Middle frontal gyrus (tissue), 1 donor: ENCODE measurements at regions not wholly inside any gene's neighbourhood (a gene's known extent, or its start where the extent isn't known, plus 50 kb on each side); places are given as distances from the start of the nearest gene placed in this dataset.
A peak's percentile ranks its signal among the peaks of the same experiment; 100 is the strongest.
"Not testable (repeated sequence)": the region's sequence is repeated elsewhere in the genome, so short reads cannot be mapped to it uniquely, and the experiment has no call there.

Experiments
- DNase-seq: peaks from one replicate; pipeline ENCODE4 v3.0.0-alpha.2; 2015; ENCODE audit warnings: low spot score; ENCODE audit errors: extremely low spot score

DNA sequence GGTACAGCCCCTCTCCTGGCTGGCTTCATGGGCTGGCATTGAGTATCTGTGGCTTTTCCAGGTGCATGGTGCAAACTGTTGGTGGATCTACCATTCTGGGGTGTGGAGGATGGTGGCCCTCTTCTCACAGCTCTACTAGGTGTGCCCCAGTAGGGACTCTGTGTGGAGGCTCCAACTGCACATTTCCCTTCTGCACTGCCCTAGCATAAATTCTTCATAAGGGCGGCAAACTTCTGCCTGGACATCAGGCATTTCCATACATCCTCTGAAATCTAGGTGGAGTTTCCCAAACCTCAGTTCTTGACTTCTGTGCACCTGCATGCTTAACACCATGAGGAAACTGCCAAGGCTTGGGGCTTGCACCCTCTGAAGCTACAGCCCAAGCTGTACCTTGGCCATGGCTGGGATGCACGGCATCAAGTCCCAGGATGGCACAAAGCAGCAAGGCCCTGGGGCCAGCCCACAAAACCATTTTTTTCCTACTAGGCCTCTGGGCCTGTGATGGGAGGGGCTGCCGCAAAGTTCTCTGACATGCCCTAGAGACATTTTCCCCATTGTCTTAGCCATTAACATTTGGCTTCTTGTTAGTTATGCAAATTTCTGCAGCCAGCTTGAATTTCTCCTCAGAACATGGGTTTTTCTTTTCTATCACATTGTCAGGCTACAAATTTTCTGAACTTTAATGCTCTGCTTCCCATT lies 83.4 kb upstream of the ECI2 start:
- DNase-seq, result not testable (repeated sequence)

DNA sequence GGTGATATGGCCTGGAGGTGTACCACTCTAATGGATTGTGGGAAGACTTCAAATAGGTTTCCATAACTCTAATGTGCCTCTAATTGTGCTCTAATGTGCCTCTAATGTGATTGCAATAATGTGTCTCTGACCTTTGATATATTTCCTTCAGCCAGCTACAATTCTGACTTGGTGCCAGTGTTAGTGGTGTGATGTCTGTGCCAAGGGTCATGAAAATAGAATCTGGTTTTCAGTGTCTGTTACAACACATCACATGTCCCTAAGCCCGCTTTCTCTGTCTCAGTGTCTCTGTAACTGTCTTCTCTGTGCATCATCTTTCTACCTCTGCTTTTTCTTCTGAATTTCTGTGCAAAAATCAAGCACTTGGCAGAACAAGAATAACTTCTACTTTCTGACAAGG lies 77.2 kb upstream of the ECI2 start:
- DNase-seq, result no peak

DNA sequence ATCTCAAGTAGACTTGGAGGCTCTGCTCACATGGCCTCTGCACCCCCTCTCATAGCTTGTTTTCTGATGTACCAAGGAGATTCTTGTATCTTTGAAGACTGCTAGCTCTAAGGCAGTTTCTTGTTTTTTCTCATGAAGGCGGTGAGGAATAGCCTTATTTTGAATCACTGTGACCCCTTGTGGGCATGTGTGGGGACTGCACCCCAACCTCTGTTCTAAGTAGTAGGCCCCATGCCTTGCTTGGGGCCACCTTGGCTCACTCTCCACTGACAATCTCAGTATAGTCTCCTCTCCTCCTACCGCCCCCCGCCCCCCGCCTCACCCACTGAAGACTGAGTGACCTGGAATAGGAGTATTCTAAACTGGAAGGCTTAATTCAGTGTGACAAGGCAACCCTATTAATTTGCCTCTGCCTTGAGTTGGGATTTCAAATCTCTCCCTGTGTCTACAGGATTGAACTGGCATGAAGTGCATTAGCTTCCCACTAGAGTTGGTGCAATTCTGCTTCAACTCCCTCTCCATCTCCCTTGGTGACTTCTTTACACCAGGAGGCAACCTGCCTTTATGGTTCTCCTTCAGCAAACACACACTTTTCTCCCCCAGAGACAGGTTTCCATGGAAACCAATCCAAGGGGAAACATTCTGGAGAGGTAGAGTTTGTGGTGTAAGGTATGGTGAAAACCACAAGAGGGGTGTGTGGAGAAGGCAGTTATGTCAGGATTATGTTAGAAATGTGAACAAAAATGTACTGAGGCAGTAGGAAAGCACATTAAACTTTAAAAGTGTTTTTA lies 75.4 kb upstream of the ECI2 start:
- peak; percentile 44 for DNase-seq

DNA sequence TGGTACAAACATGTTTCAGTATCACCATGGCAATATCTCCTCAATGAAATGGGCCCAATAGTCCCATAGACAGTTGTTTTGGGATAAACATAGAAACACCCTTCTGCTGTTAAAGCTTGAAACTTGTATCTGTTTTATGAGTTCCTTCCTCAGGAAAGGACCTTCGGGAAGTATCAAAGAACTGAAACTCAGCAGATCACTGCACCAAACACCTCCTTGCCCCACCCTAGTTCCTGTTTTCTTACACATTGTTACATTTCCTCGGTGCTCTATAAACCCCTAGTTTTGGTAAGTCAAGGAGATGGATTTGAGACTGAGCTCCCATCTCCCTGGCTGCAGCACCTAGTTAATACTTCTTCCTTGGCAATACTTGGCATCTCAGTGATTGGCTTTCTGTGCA lies 73.8 kb upstream of the ECI2 start:
- no peak for DNase-seq

DNA sequence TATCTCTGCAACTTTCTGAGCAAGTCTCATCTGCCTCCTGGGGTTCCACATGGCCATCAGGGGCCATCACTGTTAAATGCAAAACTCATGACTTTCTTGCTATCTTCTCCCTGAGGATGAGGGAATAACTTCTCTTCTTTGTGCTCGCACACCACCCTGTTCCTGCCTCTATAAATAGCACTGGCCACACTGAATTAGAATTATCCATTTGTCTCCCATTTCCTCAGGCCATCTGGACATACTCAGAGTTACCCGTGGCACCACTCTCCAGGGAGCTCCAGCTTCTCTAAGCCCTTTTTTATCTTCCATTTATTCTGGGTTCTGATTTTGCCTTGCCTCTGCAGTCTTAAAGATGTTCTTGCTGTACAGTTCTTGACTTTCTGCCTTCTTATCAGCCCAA lies 72.8 kb upstream of the ECI2 start:
- no peak for DNase-seq

DNA sequence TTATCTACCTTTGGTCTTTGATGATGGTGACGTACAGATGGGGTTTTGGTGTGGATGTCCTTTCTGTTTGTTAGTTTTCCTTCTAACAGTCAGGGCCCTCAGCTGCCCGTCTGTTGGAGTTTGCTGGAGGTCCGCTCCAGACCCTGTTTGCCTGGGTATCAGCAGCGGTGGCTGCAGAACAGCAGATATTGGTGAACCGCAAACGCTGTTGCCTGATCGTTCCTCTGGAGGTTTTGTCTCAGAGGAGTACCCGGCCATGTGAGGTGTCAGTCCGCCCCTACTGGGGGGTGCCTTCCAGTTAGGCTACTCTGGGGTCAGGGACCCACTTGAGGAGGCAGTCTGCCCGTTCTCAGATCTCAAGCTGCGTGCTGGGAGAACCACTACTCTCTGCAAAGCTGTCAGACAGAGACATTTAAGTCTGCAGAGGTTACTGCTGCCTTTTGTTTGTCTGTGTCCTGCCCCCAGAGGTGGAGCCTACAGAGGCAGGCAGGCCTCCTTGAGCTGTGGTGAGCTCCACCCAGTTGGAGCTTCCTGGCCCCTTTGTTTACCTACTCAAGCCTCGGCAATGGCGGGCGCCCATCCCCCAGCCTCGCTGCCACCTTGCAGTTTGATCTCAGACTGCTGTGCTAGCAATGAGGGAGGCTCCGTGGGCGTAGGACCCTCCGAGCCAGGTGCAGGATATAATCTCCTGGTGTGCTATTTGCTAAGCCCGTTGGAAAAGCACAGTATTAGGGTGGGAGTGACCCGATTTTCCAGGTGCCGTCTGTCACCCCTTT lies 68.5 kb upstream of the ECI2 start:
- not testable (repeated sequence) for DNase-seq

DNA sequence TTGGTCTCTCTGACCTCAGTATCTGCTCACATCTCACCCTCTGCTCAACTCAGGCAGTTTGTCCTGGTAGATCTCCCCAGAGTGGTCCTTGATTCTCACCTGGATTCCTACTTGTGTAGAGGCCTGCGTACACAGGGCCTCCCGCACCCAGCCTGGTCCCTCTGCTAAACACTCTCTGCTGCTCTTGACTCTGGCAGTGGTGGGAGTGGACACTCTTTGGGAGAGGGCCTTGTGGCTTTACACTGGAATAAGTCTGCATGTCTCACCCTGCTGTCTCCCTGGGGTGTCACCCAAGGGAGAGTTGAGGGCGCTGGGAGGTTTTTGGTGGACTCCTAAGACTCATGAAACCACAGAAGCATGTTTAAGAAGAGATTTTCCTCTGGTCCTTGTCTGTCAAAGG lies 57.3 kb upstream of the ECI2 start:
- DNase-seq, result no peak

DNA sequence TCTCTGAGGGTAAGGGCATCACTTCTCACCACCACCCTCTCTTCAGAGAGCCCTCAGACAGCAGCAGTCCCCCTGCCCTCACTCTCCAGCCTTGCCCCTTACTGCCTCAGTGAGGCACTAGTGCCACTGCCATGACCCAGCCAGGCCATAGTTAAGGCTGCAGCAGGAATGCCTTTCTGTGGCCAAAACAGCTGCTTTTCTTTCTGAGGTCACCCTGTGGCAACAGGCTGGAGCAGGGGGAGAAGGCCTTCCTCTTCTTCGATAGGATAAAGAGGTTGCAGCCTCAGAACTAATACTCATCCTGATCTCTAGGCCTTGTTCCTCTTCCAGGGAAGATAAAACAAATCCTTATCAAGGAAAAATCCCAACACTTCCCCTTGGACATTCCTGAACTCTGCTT lies 56.8 kb upstream of the ECI2 start:
- no peak for DNase-seq

DNA sequence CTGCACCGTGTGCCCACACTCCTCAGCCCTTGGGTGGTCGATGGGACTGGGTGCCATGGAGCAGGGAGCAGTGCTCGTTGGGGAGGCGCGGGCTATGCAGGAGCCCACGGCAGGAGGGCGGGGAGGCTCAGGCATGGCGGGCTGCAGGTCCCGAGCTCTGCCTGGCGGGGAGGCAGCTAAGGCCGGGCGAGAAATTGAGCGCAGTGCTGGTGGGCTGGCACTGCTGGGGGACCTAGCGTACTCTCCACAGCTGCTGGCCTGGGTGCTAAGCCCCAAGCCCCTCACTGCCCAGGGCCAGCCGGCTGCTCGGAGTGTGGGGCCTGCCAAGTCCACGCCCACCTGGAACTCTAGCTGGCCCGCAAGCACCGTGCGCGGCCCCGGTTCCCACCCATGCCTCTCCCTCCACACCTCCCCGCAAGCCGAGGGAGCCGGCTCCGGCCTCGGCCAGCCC lies 55.9 kb upstream of the ECI2 start:
- DNase-seq, result no peak

DNA sequence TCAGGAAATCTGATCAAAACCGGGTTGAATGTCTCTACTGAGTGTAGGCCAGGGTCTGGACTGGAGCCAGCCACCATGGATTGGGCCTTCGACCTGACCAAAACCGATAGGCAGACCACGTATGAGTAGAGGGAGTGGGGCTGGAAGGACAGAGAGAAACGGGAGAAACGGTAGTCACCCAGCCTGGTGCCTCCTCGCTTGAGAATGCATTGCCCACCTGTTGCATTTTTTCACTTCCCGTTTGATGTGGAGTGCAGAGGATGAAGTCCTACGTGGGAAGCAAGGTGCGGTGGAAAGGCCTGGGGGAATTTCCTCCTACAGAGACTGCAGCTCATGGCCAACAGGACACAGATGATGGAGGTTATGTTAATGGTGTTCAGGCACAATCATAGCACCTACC lies 53.9 kb upstream of the ECI2 start:
- DNase-seq, result no peak

DNA sequence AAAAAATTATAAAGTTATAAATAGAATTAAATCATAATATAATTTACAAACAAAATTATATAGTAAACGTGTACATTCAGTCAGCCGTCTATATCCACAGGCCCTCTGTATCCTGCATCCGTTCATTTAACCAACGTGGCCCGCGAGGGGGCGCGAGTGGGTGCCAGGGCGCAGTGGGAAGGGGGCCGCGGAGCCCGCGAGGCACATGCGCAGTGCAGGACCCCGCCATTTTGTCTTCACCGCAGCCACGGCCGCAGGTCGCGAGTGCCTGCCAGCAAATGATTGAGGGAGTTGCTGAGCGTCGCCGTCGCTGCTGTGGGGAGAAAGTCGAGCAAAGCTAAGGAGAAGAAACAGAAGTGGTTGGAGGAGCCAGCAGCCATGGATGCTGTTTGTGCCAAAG lies 53.4 kb upstream of the ECI2 start:
- no peak for DNase-seq

DNA sequence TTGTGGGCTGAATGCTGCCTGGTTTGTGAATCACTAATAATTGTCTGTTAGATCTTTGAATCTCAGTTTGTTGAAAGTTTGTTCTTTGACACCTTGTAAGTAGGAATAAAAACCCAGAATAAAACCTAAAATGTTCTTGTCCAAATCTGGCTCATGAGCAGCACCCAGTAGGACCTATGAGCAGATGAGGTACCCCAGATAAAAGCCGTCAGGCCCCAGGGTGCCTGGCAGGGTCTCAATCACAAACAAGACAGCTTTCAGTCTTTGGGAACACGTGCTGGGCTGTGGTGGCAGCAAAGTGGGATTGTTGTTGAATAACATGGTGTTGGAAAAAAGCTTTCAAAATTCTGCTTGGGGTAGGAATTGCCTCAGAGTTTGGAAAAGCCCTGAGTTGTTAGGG lies 52.1 kb upstream of the ECI2 start:
- no peak for DNase-seq

DNA sequence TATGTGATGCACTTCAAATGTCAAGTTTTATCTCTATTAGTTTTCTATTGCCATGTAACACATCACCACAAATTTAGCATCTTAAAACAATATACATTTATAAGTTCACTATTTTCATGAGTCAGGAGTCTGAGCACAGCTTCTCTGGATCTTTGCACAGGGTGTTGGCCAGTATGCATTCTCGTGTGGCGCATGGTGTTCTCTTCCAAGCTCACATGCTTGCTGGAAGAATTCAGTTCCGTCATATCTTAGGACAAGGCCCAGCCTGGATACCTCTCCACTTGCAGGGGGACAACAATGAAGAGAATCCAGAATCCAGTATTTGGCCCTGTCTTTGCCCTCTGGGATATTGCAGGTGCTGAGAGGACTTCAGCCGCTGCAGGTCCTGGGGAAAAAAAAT lies 51.0 kb upstream of the ECI2 start:
- no peak for DNase-seq

DNA sequence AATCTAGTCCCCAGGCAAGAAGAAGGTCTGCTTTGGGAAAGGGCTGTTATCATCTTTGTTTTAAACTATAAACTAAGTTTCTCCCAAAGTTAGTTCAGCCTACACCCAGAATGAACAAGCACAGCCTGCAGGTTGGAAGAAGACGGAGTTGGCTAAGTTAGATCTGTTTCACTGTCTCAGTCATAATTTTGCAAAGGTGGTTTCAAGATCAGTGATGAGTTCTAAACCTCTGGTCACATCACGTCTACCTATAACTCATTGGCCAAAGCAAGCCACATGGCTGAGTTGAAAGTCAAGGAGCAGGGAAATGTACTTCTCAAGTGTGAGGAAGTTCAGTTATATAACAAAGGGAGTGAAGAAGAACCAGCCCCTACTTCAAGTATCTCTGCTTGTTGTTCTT lies 50.5 kb upstream of the ECI2 start:
- DNase-seq, result no peak

DNA sequence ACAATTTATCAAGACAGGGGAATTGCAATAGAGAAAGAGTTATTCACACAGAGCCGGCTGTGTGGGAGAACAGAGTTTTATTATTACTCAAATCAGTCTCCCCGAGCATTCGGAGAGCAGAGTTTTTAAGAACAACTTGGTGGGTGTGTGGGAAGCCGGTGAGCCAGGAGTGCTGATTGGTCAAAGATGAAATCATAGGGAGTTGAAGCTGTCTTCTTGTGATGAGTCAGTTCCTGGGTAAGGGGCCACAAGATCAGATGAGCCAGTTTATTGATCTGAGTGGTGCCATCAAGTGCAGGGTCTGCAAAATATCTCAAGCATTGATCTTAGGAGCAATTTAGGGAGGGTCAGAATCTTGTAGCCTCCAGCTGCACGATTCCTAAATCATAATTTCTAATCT lies 50.0 kb upstream of the ECI2 start:
- no peak for DNase-seq
